Neuronal stem cell (in vitro differentiated cells): ENCODE measurements at regions not wholly inside any gene's neighbourhood (a gene's known extent, or its start where the extent isn't known, plus 50 kb on each side); places are given as distances from the start of the nearest gene placed in this dataset.

ENCODE experiments used
- DNase-seq: peaks from one replicate; pipeline ENCODE4 v3.0.0-alpha.2; 2013; ENCODE audit warnings: low spot score
- H2AFZ ChIP-seq: one replicate; pipeline ENCODE4 v1.6.1; 2013; ENCODE audit warnings: mild to moderate bottlenecking, low read length, inconsistent platforms
- H2AK5ac ChIP-seq: 2 replicates; pipeline ENCODE4 v1.6.1; 2013; ENCODE audit warnings: low read depth, mild to moderate bottlenecking, inconsistent platforms, low read length, moderate library complexity, mixed read lengths
- H2BK120ac ChIP-seq: 2 replicates; pipeline ENCODE4 v1.6.1; 2013; ENCODE audit warnings: low read depth, mild to moderate bottlenecking, inconsistent platforms, low read length, moderate library complexity, mixed read lengths
- H2BK12ac ChIP-seq: one replicate; pipeline ENCODE4 v1.6.1; 2013; ENCODE audit warnings: low read length, inconsistent platforms
- H2BK15ac ChIP-seq: 2 replicates; pipeline ENCODE4 v1.6.1; 2013; ENCODE audit warnings: mild to moderate bottlenecking, low read length, inconsistent platforms, mixed read lengths
- H2BK5ac ChIP-seq: one replicate; pipeline ENCODE4 v1.6.1; 2013; ENCODE audit warnings: inconsistent platforms, mild to moderate bottlenecking, low read length, moderate library complexity
- H3K14ac ChIP-seq: one replicate; pipeline ENCODE4 v1.6.1; 2013; ENCODE audit warnings: low read length, inconsistent platforms
- H3K18ac ChIP-seq: 2 replicates; pipeline ENCODE4 v1.6.1; 2013; ENCODE audit warnings: low read length, inconsistent platforms
- H3K23ac ChIP-seq: 2 replicates; pipeline ENCODE4 v1.6.1; 2013; ENCODE audit warnings: low read depth, mild to moderate bottlenecking, mixed read lengths, low read length, inconsistent platforms; ENCODE audit not compliant: poor library complexity
- H3K27ac ChIP-seq: replicated peaks from 3 replicates; pipeline ENCODE4 v1.5.1; 2013; ENCODE audit warnings: low read length, inconsistent platforms
- H3K27me3 ChIP-seq, 3 experiments: 2 replicates each; pipeline ENCODE4 v1.6.1; 2013; ENCODE audit warnings: low read length in 3 of 3, mild to moderate bottlenecking in 2 of 3, inconsistent platforms in 1 of 3, low read depth in 1 of 3, mixed read lengths in 1 of 3, moderate library complexity in 1 of 3; ENCODE audit not compliant: control insufficient read depth in 3 of 3, insufficient read depth in 3 of 3
- H3K36me3 ChIP-seq, 2 donors: replicated peaks in 1 of 2; 2 replicates each; pipeline ENCODE4 v1.6.1; 2013; ENCODE audit warnings: low read length in 2 of 2; ENCODE audit not compliant: control insufficient read depth in 2 of 2, insufficient read depth in 2 of 2
- H3K4ac ChIP-seq: 2 replicates; pipeline ENCODE4 v1.6.1; 2013; ENCODE audit warnings: inconsistent platforms, mild to moderate bottlenecking, low read length, moderate library complexity
- H3K4me1 ChIP-seq, 2 donors: 1 replicate in 1 of 2; 2 replicates in 1 of 2; pipeline ENCODE4 v1.6.1; 2013; ENCODE audit warnings: low read length in 2 of 2, low read depth in 1 of 2; ENCODE audit not compliant: control insufficient read depth in 2 of 2, insufficient read depth in 1 of 2
- H3K4me2 ChIP-seq: one replicate; pipeline ENCODE4 v1.6.1; 2013; ENCODE audit warnings: mild to moderate bottlenecking, low read length, inconsistent platforms; ENCODE audit not compliant: insufficient read depth, poor library complexity, severe bottlenecking
- H3K4me3 ChIP-seq, 2 donors: 2 replicates each; pipeline ENCODE4 v1.5.1; 2013; ENCODE audit warnings: low read length in 2 of 2, mild to moderate bottlenecking in 2 of 2, inconsistent platforms in 1 of 2, moderate library complexity in 1 of 2
- H3K79me1 ChIP-seq: one replicate; pipeline ENCODE4 v1.6.1; 2013; ENCODE audit warnings: low read depth, mild to moderate bottlenecking, inconsistent platforms, low read length, moderate library complexity
- H3K9ac ChIP-seq: one replicate; pipeline ENCODE4 v1.6.1; 2013; ENCODE audit warnings: mild to moderate bottlenecking, low read depth, low read length, inconsistent platforms; ENCODE audit not compliant: poor library complexity
- H3K9me3 ChIP-seq, 2 donors: replicated peaks in 1 of 2; 2 replicates each; pipeline versions ENCODE3 to v1.6.1; 2013; ENCODE audit warnings: low read length in 2 of 2, mild to moderate bottlenecking in 2 of 2, inconsistent platforms in 1 of 2, low read depth in 1 of 2, mixed read lengths in 1 of 2, moderate library complexity in 1 of 2; ENCODE audit not compliant: control insufficient read depth in 2 of 2, insufficient read depth in 1 of 2
- H4K8ac ChIP-seq: one replicate; pipeline ENCODE4 v1.6.1; 2013; ENCODE audit warnings: low read depth, mild to moderate bottlenecking, inconsistent platforms, low read length, moderate library complexity
- H4K91ac ChIP-seq: one replicate; pipeline ENCODE4 v1.6.1; 2013; ENCODE audit warnings: low read length, low read depth, mild to moderate bottlenecking, inconsistent platforms; ENCODE audit not compliant: poor library complexity
- WGBS, 2 donors: extraction: QIAGEN DNeasy Blood & Tissue Kit; methylation state at CpG; one replicate each; pipeline ENCODE4 v1.1.7; 2013; ENCODE audit warnings: missing lambda C conversion rate in 2 of 2, mixed read lengths in 1 of 2; ENCODE audit not compliant: insufficient read length in 2 of 2, insufficient replicate concordance in 1 of 2; ENCODE audit errors: extremely low coverage in 2 of 2; 5-methylcytosine and 5-hydroxymethylcytosine counted together

DNA sequence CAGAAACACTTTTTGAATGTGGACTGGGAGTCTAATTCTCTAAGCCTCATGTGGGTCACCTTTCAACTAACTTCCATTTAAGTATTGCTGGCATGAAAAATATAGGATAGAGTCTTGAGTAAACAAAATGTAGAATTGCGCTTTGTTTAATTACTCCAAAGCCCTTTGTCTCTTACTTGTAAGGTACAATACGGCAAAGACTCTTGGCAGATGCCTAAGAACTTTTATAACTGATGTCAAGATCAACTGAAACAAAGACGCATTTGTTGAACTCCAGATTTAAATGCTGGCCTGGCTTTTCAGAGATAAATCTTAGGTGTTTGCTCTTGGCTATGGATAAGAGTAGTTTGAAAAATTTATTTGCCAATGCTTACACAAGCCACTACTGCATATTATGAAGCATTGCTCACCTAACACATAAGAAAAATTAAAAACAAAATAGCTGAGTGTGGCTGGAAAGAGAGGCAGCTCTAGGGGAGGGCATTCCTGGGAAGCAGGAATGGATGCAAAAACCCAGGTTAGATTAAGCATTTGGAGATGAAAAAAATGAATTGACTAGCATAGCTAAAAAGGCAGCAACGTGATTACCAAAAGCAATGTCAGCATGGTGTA, 107.3 kb upstream of the STARD13 start:
- no peak overlapping the region for H2BK120ac ChIP-seq
- H4K91ac ChIP-seq = no peak overlapping the region
- no peak overlapping the region for H4K8ac ChIP-seq
- H3K4ac ChIP-seq = no peak overlapping the region
- no peaks in the 10 kb centered on the region for H3K79me1 ChIP-seq
- H3K27ac ChIP-seq = no peak overlapping the region
- no peak overlapping the region for H2BK5ac ChIP-seq
- H3K4me2 ChIP-seq = no peak overlapping the region
- H3K9me3 ChIP-seq = no peaks in the 10 kb centered on the region
- no peaks in the 10 kb centered on the region for H3K36me3 ChIP-seq
- H3K14ac ChIP-seq = no peak overlapping the region
- no peak for DNase-seq
- no peak overlapping the region for H2BK12ac ChIP-seq
- no peak overlapping the region for H3K23ac ChIP-seq
- no peak overlapping the region for H3K9ac ChIP-seq
- no peak overlapping the region for H2AK5ac ChIP-seq
- no CpG with 5 or more reads among the region's 4 CpGs for WGBS, 2 donors
- H3K18ac ChIP-seq = no peak overlapping the region
- no peak overlapping the region for H2AFZ ChIP-seq
- H3K27me3 ChIP-seq = no peaks in the 10 kb centered on the region
- H3K4me3 ChIP-seq = no peak overlapping the region
- no peak overlapping the region for H2BK15ac ChIP-seq
- no peaks in the 10 kb centered on the region for H3K4me1 ChIP-seq

DNA sequence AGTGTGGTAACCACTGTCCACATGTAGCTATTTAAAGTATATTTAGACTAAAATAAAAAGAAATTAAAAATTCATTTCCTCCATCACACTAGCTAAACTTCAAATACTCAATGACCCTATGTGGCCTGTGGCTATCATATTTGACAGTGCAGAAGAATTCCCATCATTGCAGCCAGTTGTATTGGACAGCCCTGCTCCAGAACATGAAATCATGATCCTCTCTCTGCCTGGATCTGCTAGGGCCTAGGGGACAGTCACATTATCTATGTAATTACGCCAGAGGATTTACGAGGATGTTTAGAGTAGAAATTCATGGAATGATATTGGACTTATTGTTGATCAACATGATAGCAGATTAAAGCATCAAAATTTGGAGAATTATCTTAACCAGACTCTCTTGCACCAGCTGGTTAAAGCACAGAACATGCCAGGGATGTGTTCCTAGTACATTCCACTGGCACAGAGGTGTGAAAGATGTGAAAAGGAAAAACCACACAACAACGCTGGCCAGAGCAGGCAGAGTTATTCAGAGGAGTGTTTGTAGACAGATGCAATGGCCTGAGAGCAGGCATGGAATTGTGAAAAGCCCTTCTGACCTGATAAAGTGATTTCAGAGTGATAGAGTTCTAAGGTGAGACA, 108.9 kb upstream of the STARD13 start:
- Histone ChIP-seq H3K27me3 (no peaks in the 10 kb centered on the region), H3K79me1 (no peaks in the 10 kb centered on the region), H3K27ac (no peak overlapping the region), H3K23ac (no peak overlapping the region), H3K9ac (no peak overlapping the region), H2BK12ac (no peak overlapping the region), H3K9me3 (no peaks in the 10 kb centered on the region), H2BK5ac (no peak overlapping the region), H3K14ac (no peak overlapping the region), H3K18ac (no peak overlapping the region), H4K8ac (no peak overlapping the region), H4K91ac (no peak overlapping the region), H3K36me3 (no peaks in the 10 kb centered on the region), H3K4me2 (no peak overlapping the region), H3K4me3 (no peak overlapping the region), H2BK15ac (no peak overlapping the region), H3K4me1 (no peaks in the 10 kb centered on the region), H2AFZ (no peak overlapping the region), H2BK120ac (no peak overlapping the region), H3K4ac (no peak overlapping the region), H2AK5ac (no peak overlapping the region)
- DNase-seq = no peak
- no CpG with 5 or more reads among the region's 3 CpGs for WGBS, 2 donors

DNA sequence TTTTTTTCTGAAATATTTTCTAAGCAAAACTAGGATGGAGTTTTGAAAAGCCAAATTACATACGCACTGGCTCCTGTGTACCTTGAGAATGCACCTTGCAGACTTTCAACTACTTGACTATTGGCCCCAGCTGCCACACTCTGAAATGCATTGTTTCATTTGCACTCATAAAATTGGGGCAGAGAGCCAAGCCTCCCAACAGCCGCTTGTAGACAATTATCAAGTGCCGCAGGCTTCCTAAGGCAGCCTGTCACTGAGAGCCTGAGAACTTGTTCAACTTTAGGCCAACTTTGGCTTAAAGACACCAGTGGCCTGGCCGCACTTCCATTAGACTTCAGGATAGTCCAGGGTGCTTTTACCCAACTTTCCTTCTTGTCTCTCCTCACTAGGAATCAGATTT, 115.7 kb upstream of the STARD13 start:
- H2BK120ac ChIP-seq = no peak overlapping the region
- no peak overlapping the region for H3K9ac ChIP-seq
- no peak overlapping the region for H2AK5ac ChIP-seq
- no peak overlapping the region for H4K91ac ChIP-seq
- H3K27me3 ChIP-seq = no peaks in the 10 kb centered on the region
- no peak overlapping the region for H3K14ac ChIP-seq
- no peak overlapping the region for H3K4me2 ChIP-seq
- H3K4me3 ChIP-seq = no peak overlapping the region
- no peak overlapping the region for H2AFZ ChIP-seq
- no peak overlapping the region for H3K27ac ChIP-seq
- no peaks in the 10 kb centered on the region for H3K79me1 ChIP-seq
- H3K23ac ChIP-seq = no peak overlapping the region
- DNase-seq = no peak
- H3K18ac ChIP-seq = no peak overlapping the region
- no peak overlapping the region for H2BK12ac ChIP-seq
- no peak overlapping the region for H4K8ac ChIP-seq
- no peaks in the 10 kb centered on the region for H3K9me3 ChIP-seq
- H2BK15ac ChIP-seq = no peak overlapping the region
- no peaks in the 10 kb centered on the region for H3K4me1 ChIP-seq
- H2BK5ac ChIP-seq = no peak overlapping the region
- WGBS, 2 donors = no CpG with 5 or more reads among the region's 4 CpGs
- no peaks in the 10 kb centered on the region for H3K36me3 ChIP-seq
- no peak overlapping the region for H3K4ac ChIP-seq

DNA sequence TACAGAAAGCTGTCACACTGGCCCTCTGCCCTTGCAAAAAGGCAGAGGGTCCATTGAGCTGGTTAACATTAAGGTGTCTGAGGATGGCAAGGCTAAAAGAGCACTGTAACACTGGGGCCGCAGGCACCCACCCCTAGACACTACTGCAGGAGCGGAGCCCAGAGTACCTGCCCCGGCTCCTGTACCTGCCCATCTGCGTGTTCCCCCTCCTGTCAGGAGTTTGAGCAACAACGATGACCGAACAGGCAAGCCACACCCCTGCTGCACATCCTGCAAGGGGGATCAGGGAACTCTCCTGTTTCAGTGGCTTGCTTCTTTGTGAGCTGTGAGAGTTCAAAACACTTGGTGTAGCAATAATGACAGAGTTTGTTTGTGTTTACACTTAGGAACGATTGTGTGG, 117.4 kb upstream of the STARD13 start:
- H3K4me3 ChIP-seq = no peak overlapping the region
- no peak overlapping the region for H2AK5ac ChIP-seq
- H3K27me3 ChIP-seq = no peaks in the 10 kb centered on the region
- H2BK5ac ChIP-seq = no peak overlapping the region
- no peak overlapping the region for H2BK15ac ChIP-seq
- H3K4ac ChIP-seq = no peak overlapping the region
- H2BK120ac ChIP-seq = no peak overlapping the region
- no peak overlapping the region for H3K23ac ChIP-seq
- H3K79me1 ChIP-seq = no peaks in the 10 kb centered on the region
- H4K91ac ChIP-seq = no peak overlapping the region
- no peak overlapping the region for H3K14ac ChIP-seq
- no peak overlapping the region for H2AFZ ChIP-seq
- DNase-seq = no peak
- no peak overlapping the region for H3K4me2 ChIP-seq
- no peak overlapping the region for H3K9ac ChIP-seq
- no peaks in the 10 kb centered on the region for H3K36me3 ChIP-seq
- no peak overlapping the region for H3K27ac ChIP-seq
- H4K8ac ChIP-seq = no peak overlapping the region
- H3K4me1 ChIP-seq = no peaks in the 10 kb centered on the region
- H3K18ac ChIP-seq = no peak overlapping the region
- WGBS, 2 donors = no CpG with 5 or more reads among the region's 7 CpGs
- H3K9me3 ChIP-seq = no peaks in the 10 kb centered on the region
- no peak overlapping the region for H2BK12ac ChIP-seq
